A673 (cell line): ENCODE measurements at regions not wholly inside any gene's neighbourhood (a gene's known extent, or its start where the extent isn't known, plus 50 kb on each side); places are given as distances from the start of the nearest gene placed in this dataset.

ENCODE experiments used
- BruUV-seq: library from RNA; stranded (reverse); fragments of 400-500 nt; replicated peaks from 2 replicates; lab custom pipeline; 2021; lab: Mats Ljungman, UMichigan
- CTCF ChIA-PET: fragments of 300-600 bp; sonication (Branson Sonifier 250); formaldehyde crosslinking; loops from one replicate; lab custom pipeline; 2022; ENCODE audit warnings: antibody characterized with exemption; lab: Charles Lee
- POLR2A ChIA-PET: fragments of 300-600 bp; sonication (Branson Sonifier 250); formaldehyde crosslinking; loops from one replicate; lab custom pipeline; 2022; ENCODE audit warnings: antibody characterized with exemption; ENCODE audit not compliant: low non-redundant PET; lab: Charles Lee
- DNase-seq: peaks from one replicate; pipeline ENCODE4 v3.0.0-alpha.2; 2015; ENCODE audit warnings: low spot score
- H3K27ac ChIP-seq: fragments of 200-600 bp; sonication (generic); 2 replicates; pipeline ENCODE4 v1.5.1; 2016; ENCODE audit warnings: mixed run types, low read depth, mild to moderate bottlenecking, mixed read lengths, antibody characterized with exemption, low read length; ENCODE audit not compliant: poor library complexity, severe bottlenecking
- H3K27me3 ChIP-seq: fragments of 200-600 bp; sonication (generic); replicated peaks from 2 replicates; pipeline ENCODE4 v1.6.1; 2017; ENCODE audit warnings: mixed run types, low read depth, mild to moderate bottlenecking, mixed read lengths, antibody characterized with exemption, low read length; ENCODE audit not compliant: insufficient read depth, poor library complexity
- H3K36me3 ChIP-seq: fragments of 200-600 bp; sonication (generic); 2 replicates; pipeline ENCODE4 v1.6.1; 2016; ENCODE audit warnings: mixed run types, mild to moderate bottlenecking, mixed read lengths, antibody characterized with exemption, low read length; ENCODE audit not compliant: insufficient read depth, poor library complexity, severe bottlenecking
- H3K4me1 ChIP-seq: fragments of 200-600 bp; sonication (generic); 2 replicates; pipeline ENCODE4 v1.6.1; 2017; ENCODE audit warnings: mixed run types, mild to moderate bottlenecking, mixed read lengths, antibody characterized with exemption, low read length; ENCODE audit not compliant: insufficient read depth, poor library complexity, severe bottlenecking
- H3K4me3 ChIP-seq: fragments of 200-600 bp; sonication (generic); 2 replicates; pipeline ENCODE4 v1.5.1; 2016; ENCODE audit warnings: low read depth, mixed run types, mild to moderate bottlenecking, mixed read lengths, low read length; ENCODE audit not compliant: poor library complexity, severe bottlenecking
- H3K9me3 ChIP-seq: fragments of 200-600 bp; sonication (generic); 2 replicates; pipeline ENCODE4 v1.6.1; 2016; ENCODE audit warnings: mixed run types, low read depth, mild to moderate bottlenecking, mixed read lengths, antibody characterized with exemption, low read length; ENCODE audit not compliant: poor library complexity, severe bottlenecking
- EZH2 ChIP-seq: fragments of 200-600 bp; sonication (generic); IDR thresholded peaks from 2 replicates; pipeline ENCODE4 v1.6.1; 2017; ENCODE audit warnings: borderline replicate concordance, low read depth, mild to moderate bottlenecking, mixed read lengths, antibody characterized with exemption, low read length; ENCODE audit not compliant: poor library complexity, severe bottlenecking
- intact Hi-C: fragments of 100-400 bp; cut with micrococcal nuclease; formaldehyde crosslinking; loops from one replicate; pipeline ENCODE4 v1.10.0; 2022; ENCODE audit not compliant: unreplicated experiment
- TF ChIP-seq, protein P1 (sequence below): fragments of 300-800, 200-600 bp; sonication (generic); conservative IDR thresholded peaks from 2 replicates; pipeline ENCODE4 v1.5.1; 2017; ENCODE audit warnings: low read depth, mild to moderate bottlenecking, antibody characterized with exemption, low read length, moderate library complexity, mixed read lengths

DNA sequence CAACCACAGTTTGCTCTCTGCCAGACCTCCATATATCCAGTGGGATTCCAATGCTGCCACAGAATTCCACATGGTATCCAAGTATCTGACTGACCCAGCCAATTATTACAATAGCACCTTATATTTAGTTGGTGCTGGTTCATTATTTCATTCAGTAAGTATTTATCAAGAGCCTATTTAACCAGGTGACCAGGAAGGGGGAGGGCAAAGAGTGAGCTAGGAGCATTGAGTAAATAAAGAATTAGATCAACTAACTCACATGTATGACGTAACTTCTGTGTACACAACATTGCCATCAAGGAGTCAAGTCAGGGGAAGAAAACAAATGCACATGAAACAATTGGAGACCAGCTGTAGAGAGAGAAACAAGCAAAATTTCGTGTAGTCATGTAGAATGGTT, 207.1 kb upstream of the PAPPA start:
- intact Hi-C loops: no loop called here
- POLR2A ChIA-PET: no interaction called here
- BruUV-seq: no TSS peak

DNA sequence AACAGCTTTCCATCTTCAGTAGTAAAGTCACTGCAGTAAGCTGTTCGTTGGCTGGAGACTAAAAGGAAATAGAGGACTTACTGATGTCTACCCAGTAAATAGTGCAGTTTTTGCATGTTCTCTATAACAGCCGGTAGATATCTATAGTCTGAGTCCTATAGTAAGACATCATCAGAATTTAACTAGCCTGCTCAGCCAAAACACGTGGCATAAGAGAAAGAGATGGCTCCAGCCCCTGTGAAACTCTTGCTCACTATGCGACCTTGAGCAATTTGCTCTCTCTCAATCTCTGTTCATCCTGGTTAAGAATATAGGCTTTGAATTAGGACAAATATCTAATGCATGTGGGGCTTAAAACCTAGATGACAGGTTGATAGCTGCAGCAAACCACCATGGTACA, 201.6 kb upstream of the PAPPA start:
- Histone ChIP-seq H3K4me1 (no peaks in the 10 kb centered on the region), H3K4me3 (no peak overlapping the region), H3K27me3 (no peaks in the 10 kb centered on the region), H3K9me3 (no peaks in the 10 kb centered on the region), H3K27ac (no peak overlapping the region), H3K36me3 (no peaks in the 10 kb centered on the region)
- ChIA-PET CTCF (no interaction called here), POLR2A (no interaction called here)
- intact Hi-C loops: no loop called here
- BruUV-seq: no TSS peak
- TF ChIP-seq, protein P1, sequence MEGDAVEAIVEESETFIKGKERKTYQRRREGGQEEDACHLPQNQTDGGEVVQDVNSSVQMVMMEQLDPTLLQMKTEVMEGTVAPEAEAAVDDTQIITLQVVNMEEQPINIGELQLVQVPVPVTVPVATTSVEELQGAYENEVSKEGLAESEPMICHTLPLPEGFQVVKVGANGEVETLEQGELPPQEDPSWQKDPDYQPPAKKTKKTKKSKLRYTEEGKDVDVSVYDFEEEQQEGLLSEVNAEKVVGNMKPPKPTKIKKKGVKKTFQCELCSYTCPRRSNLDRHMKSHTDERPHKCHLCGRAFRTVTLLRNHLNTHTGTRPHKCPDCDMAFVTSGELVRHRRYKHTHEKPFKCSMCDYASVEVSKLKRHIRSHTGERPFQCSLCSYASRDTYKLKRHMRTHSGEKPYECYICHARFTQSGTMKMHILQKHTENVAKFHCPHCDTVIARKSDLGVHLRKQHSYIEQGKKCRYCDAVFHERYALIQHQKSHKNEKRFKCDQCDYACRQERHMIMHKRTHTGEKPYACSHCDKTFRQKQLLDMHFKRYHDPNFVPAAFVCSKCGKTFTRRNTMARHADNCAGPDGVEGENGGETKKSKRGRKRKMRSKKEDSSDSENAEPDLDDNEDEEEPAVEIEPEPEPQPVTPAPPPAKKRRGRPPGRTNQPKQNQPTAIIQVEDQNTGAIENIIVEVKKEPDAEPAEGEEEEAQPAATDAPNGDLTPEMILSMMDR: no peak
- TF ChIP-seq EZH2: no peak
- DNase-seq: no peak

More for the DNA sequence above, 207.1 kb upstream of the PAPPA start:
- Histone ChIP-seq H3K27ac (no peak overlapping the region), H3K9me3 (no peaks in the 10 kb centered on the region), H3K4me1 (peaks cover 24% of the 10 kb centered on the region), H3K27me3 (no peaks in the 10 kb centered on the region), H3K36me3 (no peaks in the 10 kb centered on the region), H3K4me3 (no peak overlapping the region)
- TF ChIP-seq, protein P1: no peak
- TF ChIP-seq EZH2: no peak
- no peak for DNase-seq
- CTCF ChIA-PET: no interaction called here

DNA sequence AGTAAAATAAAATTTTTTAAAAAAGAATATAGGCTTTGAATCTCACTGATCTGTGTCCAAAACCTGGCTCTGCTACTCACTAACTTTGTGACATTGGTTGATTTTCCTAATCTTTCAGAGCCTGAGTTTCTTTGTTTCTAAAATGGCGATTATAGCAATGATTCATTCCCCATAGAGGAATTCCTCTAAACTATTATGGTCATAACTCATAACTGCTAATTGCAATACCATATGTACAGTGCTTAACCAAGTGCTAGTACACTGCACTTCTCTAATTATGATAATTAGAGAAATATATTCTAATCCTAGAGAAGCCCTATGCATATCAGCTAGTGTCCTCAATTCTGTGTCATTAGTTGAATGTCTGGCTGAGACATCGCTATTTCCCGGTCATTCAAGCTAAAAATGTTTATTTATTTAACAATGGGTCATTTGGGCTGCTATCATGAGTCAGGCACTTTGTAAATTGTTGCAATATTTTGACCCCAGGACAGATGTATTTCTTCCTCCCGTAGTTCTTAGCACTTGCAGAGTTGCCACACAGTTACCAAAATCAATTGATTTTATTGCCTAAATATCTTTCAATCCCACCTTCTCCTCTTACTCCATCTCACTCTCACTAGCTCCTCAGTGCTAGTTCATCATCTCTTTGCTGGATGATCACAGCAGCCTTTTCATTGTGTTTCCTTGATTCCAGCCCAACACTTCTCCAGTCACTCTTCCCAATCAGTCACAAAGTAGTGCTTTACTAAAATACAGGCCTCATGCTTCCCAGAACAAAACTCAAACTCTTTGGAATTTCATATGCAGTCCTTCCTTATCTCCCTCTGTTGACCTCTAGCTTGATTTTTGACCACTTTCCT, 200.9 kb upstream of the PAPPA start:
- H3K9me3 ChIP-seq: no peaks in the 10 kb centered on the region
- no peak overlapping the region for H3K27ac ChIP-seq
- TF ChIP-seq, protein P1: no peak
- TF ChIP-seq EZH2: no peak
- no peaks in the 10 kb centered on the region for H3K4me1 ChIP-seq
- no peak for DNase-seq
- H3K36me3 ChIP-seq: no peaks in the 10 kb centered on the region
- CTCF ChIA-PET: no interaction called here
- H3K4me3 ChIP-seq: no peak overlapping the region
- intact Hi-C loops: no loop called here
- BruUV-seq: no TSS peak
- H3K27me3 ChIP-seq: no peaks in the 10 kb centered on the region
- POLR2A ChIA-PET: no interaction called here
